Right atrium auricular region (tissue), 2 donors: ENCODE measurements at regions not wholly inside any gene's neighbourhood (a gene's known extent, or its start where the extent isn't known, plus 50 kb on each side); places are given as distances from the start of the nearest gene placed in this dataset.

Source experiments
- DNase-seq: peaks from one replicate; pipeline ENCODE4 v3.0.0-alpha.2; 2019; ENCODE audit warnings: low spot score
- H3K27ac ChIP-seq, 2 donors: fragments of 200-600 bp; sonication (generic); 1 replicate in 1 of 2; 2 replicates in 1 of 2; pipeline ENCODE4 v1.5.1; 2016 to 2019
- H3K27me3 ChIP-seq, 2 donors: fragments of 200-600 bp; sonication (generic); one replicate each; pipeline versions ENCODE4 v1.5.1 to v1.6.0; 2017 to 2019
- H3K36me3 ChIP-seq: fragments of 200-600 bp; sonication (generic); one replicate; pipeline ENCODE4 v1.5.1; 2016
- H3K4me1 ChIP-seq, 2 donors: fragments of 200-600 bp; sonication (generic); one replicate each; pipeline versions ENCODE4 v1.5.1 to v1.6.0; 2017 to 2019
- H3K4me3 ChIP-seq, 2 donors: fragments of 200-600 bp; sonication (generic); 1 replicate in 1 of 2; 2 replicates in 1 of 2; pipeline ENCODE4 v1.5.1; 2017 to 2019; ENCODE audit warnings: mild to moderate bottlenecking in 1 of 2, moderate library complexity in 1 of 2
- H3K9me3 ChIP-seq, 2 donors: fragments of 200-600 bp; sonication (generic); one replicate each; pipeline ENCODE4 v1.5.1; 2019
- TF ChIP-seq, protein P1 (sequence below), 2 donors: fragments of 200-600 bp; sonication (generic); IDR thresholded peaks; one replicate each; pipeline ENCODE4 v1.5.1; 2019; ENCODE audit warnings: antibody characterized with exemption in 2 of 2

DNA sequence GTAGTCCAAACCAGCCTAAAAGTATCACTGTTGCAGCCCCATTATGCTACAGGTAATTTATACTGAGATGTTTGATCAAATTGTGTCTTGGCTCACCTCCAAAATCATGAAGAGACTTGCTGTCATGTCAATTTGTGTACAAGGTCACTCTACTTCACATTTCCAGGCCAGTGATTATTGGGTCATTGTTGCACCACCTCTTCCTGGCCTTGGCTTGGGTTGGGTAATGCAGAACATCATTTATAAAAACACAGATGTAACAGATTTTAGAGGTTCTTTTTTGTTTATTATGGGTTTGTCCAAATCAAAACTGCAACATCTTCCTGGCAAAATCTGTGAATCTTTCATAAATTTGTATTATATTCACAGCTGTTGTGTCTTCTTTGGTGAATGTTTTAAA, 459.5 kb downstream of the ANKRD50 start:
- TF ChIP-seq, protein P1, sequence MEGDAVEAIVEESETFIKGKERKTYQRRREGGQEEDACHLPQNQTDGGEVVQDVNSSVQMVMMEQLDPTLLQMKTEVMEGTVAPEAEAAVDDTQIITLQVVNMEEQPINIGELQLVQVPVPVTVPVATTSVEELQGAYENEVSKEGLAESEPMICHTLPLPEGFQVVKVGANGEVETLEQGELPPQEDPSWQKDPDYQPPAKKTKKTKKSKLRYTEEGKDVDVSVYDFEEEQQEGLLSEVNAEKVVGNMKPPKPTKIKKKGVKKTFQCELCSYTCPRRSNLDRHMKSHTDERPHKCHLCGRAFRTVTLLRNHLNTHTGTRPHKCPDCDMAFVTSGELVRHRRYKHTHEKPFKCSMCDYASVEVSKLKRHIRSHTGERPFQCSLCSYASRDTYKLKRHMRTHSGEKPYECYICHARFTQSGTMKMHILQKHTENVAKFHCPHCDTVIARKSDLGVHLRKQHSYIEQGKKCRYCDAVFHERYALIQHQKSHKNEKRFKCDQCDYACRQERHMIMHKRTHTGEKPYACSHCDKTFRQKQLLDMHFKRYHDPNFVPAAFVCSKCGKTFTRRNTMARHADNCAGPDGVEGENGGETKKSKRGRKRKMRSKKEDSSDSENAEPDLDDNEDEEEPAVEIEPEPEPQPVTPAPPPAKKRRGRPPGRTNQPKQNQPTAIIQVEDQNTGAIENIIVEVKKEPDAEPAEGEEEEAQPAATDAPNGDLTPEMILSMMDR (IDR thresholded peaks at IDR 0.05) = no peak
- Histone ChIP-seq H3K4me3 (no peak overlapping the region), H3K27me3 (no peaks in the 10 kb centered on the region), H3K9me3 (no peaks in the 10 kb centered on the region), H3K36me3 (no peaks in the 10 kb centered on the region), H3K4me1 (no peaks in the 10 kb centered on the region), H3K27ac (no peak overlapping the region)
- DNase-seq = no peak

DNA sequence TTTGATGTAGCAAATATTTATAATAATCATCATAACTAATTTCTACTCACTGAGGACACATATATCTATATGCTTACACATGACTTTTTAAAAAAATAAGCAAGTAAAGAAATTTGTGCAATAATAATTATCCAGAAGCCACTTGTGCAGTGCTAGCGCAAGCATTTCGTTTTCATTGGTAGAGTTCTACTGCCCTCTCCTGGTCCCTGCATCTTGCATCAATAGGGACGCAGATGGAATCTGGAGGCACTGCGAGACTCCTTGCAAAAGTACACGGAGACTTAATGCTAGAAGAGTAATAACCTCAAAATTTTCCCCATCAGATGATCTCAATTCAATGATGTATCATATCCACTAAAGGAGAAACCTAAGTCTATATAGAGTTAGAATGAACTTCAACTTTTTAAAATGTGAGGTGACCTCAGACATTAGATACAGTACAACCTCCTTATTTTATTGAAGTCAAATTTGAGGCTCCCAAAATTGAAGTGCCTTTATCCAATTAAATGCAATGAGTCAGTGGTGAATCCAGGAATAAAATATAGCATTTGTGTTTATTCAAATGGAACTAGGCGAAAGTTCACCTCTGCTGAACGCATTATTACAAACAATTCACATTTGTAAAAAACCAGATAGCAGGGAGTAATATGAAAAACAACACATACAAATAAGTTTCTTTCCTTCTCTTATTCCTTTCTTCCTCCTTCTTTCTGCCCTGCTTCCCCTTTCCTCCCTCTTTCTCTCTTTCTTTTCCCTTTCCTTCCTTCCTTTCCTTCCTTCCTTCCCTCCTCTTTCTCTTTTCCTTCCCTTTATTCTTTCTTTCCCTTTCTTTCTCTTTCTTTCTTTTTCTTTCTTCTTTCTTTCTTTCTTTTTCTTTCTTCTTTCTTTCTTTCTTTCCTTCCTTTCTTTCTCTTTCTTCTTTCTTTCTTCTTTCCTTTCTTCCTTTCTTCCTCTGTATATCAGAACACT, 450.0 kb downstream of the ANKRD50 start:
- no peaks in the 10 kb centered on the region for H3K27me3 ChIP-seq
- TF ChIP-seq, protein P1 (IDR thresholded peaks at IDR 0.05) = peak; percentile 65 to 87
- peak; percentile 59 for DNase-seq
- no peaks in the 10 kb centered on the region for H3K4me1 ChIP-seq
- H3K4me3 ChIP-seq = no peak overlapping the region
- no peaks in the 10 kb centered on the region for H3K9me3 ChIP-seq
- no peak overlapping the region for H3K27ac ChIP-seq
- H3K36me3 ChIP-seq = no peaks in the 10 kb centered on the region

DNA sequence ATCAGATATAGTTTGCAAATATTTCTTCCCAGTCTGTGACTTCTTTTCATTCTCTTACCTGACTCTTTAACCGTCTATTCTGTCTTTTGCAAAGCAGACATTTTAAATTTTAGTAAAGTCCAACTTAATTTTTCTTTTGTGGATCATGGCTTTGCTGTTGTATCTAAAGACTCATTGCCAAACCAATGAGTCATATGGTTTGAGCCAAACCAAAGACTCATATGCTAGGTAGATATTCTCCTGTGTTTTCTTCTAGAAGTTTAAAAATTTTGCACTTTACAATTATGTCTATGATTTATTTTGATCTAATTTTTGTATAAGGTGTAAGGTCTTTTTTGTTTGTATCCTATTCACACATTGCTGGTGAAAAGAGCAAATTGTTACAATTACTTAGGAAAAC, 446.8 kb downstream of the ANKRD50 start:
- TF ChIP-seq, protein P1 (IDR thresholded peaks at IDR 0.05) = no peak
- no peak overlapping the region for H3K27ac ChIP-seq
- DNase-seq = no peak
- no peaks in the 10 kb centered on the region for H3K27me3 ChIP-seq
- peaks cover 0 to 4% of the 10 kb centered on the region in 2 donors for H3K9me3 ChIP-seq
- no peaks in the 10 kb centered on the region for H3K36me3 ChIP-seq
- H3K4me3 ChIP-seq = no peak overlapping the region
- no peaks in the 10 kb centered on the region for H3K4me1 ChIP-seq

DNA sequence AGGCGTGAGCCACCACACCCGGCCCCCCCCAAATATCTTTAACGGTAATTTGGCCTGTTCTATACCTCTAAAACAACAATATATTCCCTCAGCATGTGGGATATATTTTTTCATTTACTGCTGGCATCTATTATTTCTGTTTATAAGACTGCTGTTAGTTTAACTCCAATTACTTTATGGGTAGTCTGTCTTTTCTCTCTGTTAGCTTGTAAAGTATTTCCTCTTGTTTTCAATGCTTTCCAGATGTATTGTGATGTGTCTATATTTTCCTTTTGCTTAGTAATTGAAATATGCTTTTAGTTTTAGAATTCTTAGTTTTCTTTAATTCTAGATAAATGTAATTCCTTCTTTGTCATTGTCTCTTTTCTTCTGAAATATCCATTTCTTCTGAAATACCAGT, 445.8 kb downstream of the ANKRD50 start:
- Histone ChIP-seq H3K36me3 (no peaks in the 10 kb centered on the region), H3K9me3 (peaks cover 0 to 6% of the 10 kb centered on the region in 2 donors), H3K4me3 (no peak overlapping the region), H3K27me3 (no peaks in the 10 kb centered on the region), H3K4me1 (no peaks in the 10 kb centered on the region), H3K27ac (no peak overlapping the region)
- DNase-seq = no peak
- TF ChIP-seq, protein P1 (IDR thresholded peaks at IDR 0.05) = no peak

DNA sequence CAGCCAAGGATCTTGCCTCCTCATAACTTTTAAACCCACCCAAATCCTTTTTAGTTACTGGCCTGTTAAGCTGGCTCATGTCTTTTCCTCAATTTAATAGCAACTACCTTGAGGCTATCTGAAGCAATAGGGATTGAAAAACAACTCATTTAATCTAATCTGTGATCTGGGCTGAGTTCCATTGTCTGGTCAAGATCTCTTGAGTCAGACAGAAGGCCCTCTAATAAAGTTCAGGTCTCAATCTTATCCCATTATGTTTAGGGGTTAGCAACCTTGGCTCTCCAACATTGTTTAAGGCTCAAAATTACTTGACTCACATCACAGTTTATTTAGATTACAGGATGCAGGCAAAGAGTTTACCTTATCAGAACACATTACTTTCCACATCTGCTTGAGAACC, 436.1 kb downstream of the ANKRD50 start:
- Histone ChIP-seq H3K27me3 (no peaks in the 10 kb centered on the region), H3K4me3 (no peak overlapping the region), H3K4me1 (no peaks in the 10 kb centered on the region), H3K27ac (no peak overlapping the region), H3K36me3 (no peaks in the 10 kb centered on the region), H3K9me3 (no peaks in the 10 kb centered on the region)
- DNase-seq = no peak
- TF ChIP-seq, protein P1 (IDR thresholded peaks at IDR 0.05) = no peak
